ENCODE measurements at regions not wholly inside any gene's neighbourhood (a gene's known extent, or its start where the extent isn't known, plus 50 kb on each side); places are given as distances from the start of the nearest gene placed in this dataset.
A peak's percentile ranks its signal among the peaks of the same experiment; 100 is the strongest.

GRCh38 chr2:8570637-8571036 lies 111.2 kb upstream of the ID2 start:
- DNase-seq (ENCODE audit: low spot score): no peak

- no peak for DNase-seq (ENCODE audit: low spot score)
Measured at GRCh38 chr2:8571301-8571791, 110.5 kb upstream of the ID2 start.

GRCh38 chr2:8571792-8572499 lies 109.9 kb upstream of the ID2 start:
- no peak for DNase-seq (ENCODE audit: low spot score)

GRCh38 chr2:8572712-8573233 lies 109.1 kb upstream of the ID2 start:
- DNase-seq (ENCODE audit: low spot score): no peak

GRCh38 chr2:8573234-8573941 lies 108.5 kb upstream of the ID2 start:
- no peak for DNase-seq (ENCODE audit: low spot score)

- no peak for DNase-seq (ENCODE audit: low spot score)
Measured at GRCh38 chr2:8573942-8574195, 108.0 kb upstream of the ID2 start.

- peak; percentile 48 for DNase-seq (ENCODE audit: low spot score)
Measured at GRCh38 chr2:8574196-8575037, 107.4 kb upstream of the ID2 start.

- DNase-seq (ENCODE audit: low spot score): peak; percentile 50
Measured at GRCh38 chr2:8575038-8575833, 106.6 kb upstream of the ID2 start.

- no peak for DNase-seq (ENCODE audit: low spot score)
Measured at GRCh38 chr2:8575834-8576423, 105.9 kb upstream of the ID2 start.

GRCh38 chr2:8576525-8577167 lies 105.2 kb upstream of the ID2 start:
- peak; percentile 70 for DNase-seq (ENCODE audit: low spot score)

- DNase-seq (ENCODE audit: low spot score): no peak
Measured at GRCh38 chr2:8577573-8577972, 104.3 kb upstream of the ID2 start.

- peak; percentile 77 for DNase-seq (ENCODE audit: low spot score)
Measured at GRCh38 chr2:8578335-8579244, 103.3 kb upstream of the ID2 start.

- no peak for DNase-seq (ENCODE audit: low spot score)
Measured at GRCh38 chr2:8579485-8580085, 102.3 kb upstream of the ID2 start.

- peak; percentile 49 for DNase-seq (ENCODE audit: low spot score)
Measured at GRCh38 chr2:8580316-8581233, 101.3 kb upstream of the ID2 start.

- no peak for DNase-seq (ENCODE audit: low spot score)
Measured at GRCh38 chr2:8581234-8581561, 100.7 kb upstream of the ID2 start.

GRCh38 chr2:8581601-8582041 lies 100.2 kb upstream of the ID2 start:
- DNase-seq (ENCODE audit: low spot score): no peak

- DNase-seq (ENCODE audit: low spot score): no peak
Measured at GRCh38 chr2:8582191-8582590, 99.7 kb upstream of the ID2 start.

- no peak for DNase-seq (ENCODE audit: low spot score)
Measured at GRCh38 chr2:8582651-8583399, 99.0 kb upstream of the ID2 start.
